Stimulated activated CD4-positive, alpha-beta T cell treated with anti-CD3 and anti-CD28 coated beads, Interleukin-1b, Interleukin-23, amount 100 ng/mL, for 1 hour (primary cell): ENCODE measurements at regions not wholly inside any gene's neighbourhood (a gene's known extent, or its start where the extent isn't known, plus 50 kb on each side); places are given as distances from the start of the nearest gene placed in this dataset.
"Not testable (repeated sequence)": the region's sequence is repeated elsewhere in the genome, so short reads cannot be mapped to it uniquely, and the experiment has no call there.

Source experiments
- DNase-seq, 2 donors: peaks; one replicate each; pipeline ENCODE4 v3.0.0-alpha.2; 2020; ENCODE audit warnings: low read depth in 2 of 2

- no peak for DNase-seq
These were observed 239.1 kb upstream of the DIO3 start for GRCh38 chr14:101322223-101322622.

GRCh38 chr14:101323111-101323510 lies 238.2 kb upstream of the DIO3 start:
- no peak for DNase-seq

GRCh38 chr14:101323614-101324235 lies 237.6 kb upstream of the DIO3 start:
- not testable (repeated sequence) for DNase-seq

GRCh38 chr14:101325319-101325718 lies 236.0 kb upstream of the DIO3 start:
- DNase-seq = no peak

GRCh38 chr14:101328412-101329028 lies 232.8 kb upstream of the DIO3 start:
- no peak for DNase-seq

- DNase-seq = no peak
These were observed 230.7 kb upstream of the DIO3 start for GRCh38 chr14:101330416-101331140.

- DNase-seq = no peak
These were observed 230.2 kb upstream of the DIO3 start for GRCh38 chr14:101331141-101331525.

- no peak for DNase-seq
These were observed 229.6 kb upstream of the DIO3 start for GRCh38 chr14:101331661-101332169.

- no peak for DNase-seq
These were observed 229.0 kb upstream of the DIO3 start for GRCh38 chr14:101332281-101332680.

- DNase-seq = no peak
These were observed 227.7 kb upstream of the DIO3 start for GRCh38 chr14:101333335-101334280.

GRCh38 chr14:101334656-101335055 lies 226.6 kb upstream of the DIO3 start:
- DNase-seq = no peak

- DNase-seq = no peak
These were observed 226.1 kb upstream of the DIO3 start for GRCh38 chr14:101335061-101335661.

GRCh38 chr14:101336183-101336582 lies 225.1 kb upstream of the DIO3 start:
- no peak for DNase-seq

GRCh38 chr14:101337053-101337452 lies 224.2 kb upstream of the DIO3 start:
- no peak for DNase-seq

GRCh38 chr14:101340556-101340955 lies 220.7 kb upstream of the DIO3 start:
- DNase-seq = no peak

GRCh38 chr14:101347893-101348777 lies 213.2 kb upstream of the DIO3 start:
- no peak for DNase-seq

- DNase-seq = no peak
These were observed 212.2 kb upstream of the DIO3 start for GRCh38 chr14:101349108-101349507.

- DNase-seq = no peak
These were observed 211.3 kb upstream of the DIO3 start for GRCh38 chr14:101350021-101350420.

- DNase-seq = no peak
These were observed 210.6 kb upstream of the DIO3 start for GRCh38 chr14:101350691-101351090.

GRCh38 chr14:101351146-101351545 lies 210.1 kb upstream of the DIO3 start:
- DNase-seq = no peak
